Activated T-helper 1 cell treated with Interleukin-2 at 50 U/mL for 16 hours (primary cell): ENCODE measurements at regions not wholly inside any gene's neighbourhood (a gene's known extent, or its start where the extent isn't known, plus 50 kb on each side); places are given as distances from the start of the nearest gene placed in this dataset.
"Not testable (repeated sequence)": the region's sequence is repeated elsewhere in the genome, so short reads cannot be mapped to it uniquely, and the experiment has no call there.

Experiments used
- DNase-seq: peaks from one replicate; pipeline ENCODE4 v3.0.0-alpha.2; 2020; ENCODE audit warnings: low read depth

GRCh38 chr3:152100491-152101132 is 168.1 kb upstream of the MBNL1 start:
- no peak for DNase-seq

DNA sequence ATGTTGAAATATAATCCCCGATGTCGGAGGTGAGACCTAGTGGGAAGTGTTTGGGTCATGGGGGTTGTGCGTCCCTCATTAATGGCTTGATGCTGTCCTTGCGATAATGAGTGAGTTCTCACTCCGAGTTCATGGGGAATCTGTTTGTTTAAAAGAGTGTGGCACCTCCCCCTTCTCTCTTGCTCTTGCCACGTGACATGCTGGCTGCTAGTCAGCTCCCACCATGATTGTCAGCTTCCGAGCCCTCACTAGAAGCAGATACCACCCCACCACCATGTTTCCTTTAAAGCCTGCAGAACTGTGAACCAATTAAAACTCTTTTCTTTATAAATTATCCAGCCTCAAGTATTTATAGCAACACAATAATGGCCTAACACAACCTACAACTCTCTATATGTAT is 166.3 kb upstream of the MBNL1 start:
- DNase-seq: no peak

DNA sequence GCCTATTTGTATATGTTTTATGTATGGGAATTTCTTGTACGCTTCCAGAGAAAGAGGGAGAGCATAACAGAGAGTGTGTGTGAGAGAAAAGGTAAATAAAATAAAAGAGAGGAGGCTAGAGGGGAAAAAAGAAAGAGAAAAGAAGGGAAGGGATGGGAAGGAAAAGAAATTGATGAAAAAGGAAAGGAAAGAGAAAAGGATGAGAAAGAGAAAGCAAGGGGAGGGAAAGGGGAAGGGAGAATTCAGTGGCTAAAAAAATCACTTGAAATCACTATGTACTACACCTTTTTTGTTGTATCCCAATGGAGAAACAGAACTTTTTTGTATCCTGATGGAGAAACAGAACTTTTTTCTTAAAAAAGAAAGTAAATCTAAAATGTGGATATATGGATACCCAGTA is 165.5 kb upstream of the MBNL1 start:
- no peak for DNase-seq

DNA sequence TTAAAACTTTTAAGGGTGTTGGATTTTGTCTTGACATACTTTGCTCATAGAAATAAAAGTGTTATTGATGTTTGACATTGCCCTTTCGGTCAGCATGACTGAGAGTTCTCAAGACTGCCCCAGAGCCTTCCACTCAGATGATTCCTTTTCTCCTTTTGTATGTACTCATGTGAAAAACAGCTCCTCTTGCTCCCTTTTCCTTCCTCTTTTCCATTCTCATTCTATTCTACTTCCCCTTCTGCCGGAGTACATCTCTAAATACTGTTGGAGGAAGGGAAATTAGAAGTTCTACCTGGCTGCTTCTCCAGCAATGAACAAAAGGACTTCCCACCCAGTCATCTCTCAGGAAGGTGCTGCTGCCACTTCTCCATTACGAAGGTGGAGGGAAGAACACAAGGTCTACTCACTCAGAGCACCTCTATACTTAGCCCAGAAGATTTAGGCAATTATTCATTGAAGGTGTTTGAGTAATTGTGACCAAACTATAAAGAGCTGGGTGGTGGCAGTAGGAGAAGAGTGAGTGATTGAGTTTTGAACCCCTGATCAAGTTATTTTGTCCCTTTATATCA is 163.8 kb upstream of the MBNL1 start:
- DNase-seq: no peak

DNA sequence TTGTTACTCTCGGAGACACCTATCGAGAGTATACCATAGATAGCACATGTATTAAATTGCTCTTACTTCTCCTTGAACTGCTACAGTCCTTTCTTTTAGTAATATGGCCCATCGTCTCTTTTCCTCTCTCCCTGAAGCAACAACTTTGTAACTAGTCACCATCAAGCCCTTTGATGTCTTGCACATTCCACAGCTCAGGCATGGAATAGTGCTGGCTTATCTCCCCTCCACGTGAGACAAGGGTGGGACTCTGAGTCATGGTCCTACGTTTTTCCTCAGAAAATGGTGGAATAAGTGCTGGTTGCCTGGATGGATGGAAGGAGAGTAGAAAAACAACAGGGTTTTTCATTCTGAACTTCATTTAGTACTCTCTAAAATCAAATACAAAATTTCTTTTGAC is 163.3 kb upstream of the MBNL1 start:
- no peak for DNase-seq

- DNase-seq: no peak
These were observed 159.7 kb upstream of the MBNL1 start for GRCh38 chr3:152109038-152109437.

DNA sequence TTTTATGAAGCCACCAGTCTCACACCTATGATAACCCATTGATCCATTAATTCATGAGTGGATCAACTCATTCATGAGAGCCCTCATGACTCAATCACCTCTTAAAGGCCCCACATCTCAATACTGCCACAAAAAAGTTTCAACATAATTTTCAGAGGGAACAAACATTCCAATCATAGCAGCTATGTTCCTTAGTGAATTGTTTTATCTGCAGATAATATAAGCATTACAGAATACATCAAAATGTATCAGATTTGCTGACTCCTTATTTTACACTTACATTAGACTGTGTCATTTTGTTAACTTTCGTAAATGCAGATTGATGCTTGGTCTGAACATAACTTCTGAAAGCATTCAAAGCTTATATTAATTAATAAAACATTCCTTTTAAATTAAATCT is 155.3 kb upstream of the MBNL1 start:
- DNase-seq: no peak

GRCh38 chr3:152113992-152114651 is 154.6 kb upstream of the MBNL1 start:
- no peak for DNase-seq

GRCh38 chr3:152120601-152121269 is 148.0 kb upstream of the MBNL1 start:
- no peak for DNase-seq

DNA sequence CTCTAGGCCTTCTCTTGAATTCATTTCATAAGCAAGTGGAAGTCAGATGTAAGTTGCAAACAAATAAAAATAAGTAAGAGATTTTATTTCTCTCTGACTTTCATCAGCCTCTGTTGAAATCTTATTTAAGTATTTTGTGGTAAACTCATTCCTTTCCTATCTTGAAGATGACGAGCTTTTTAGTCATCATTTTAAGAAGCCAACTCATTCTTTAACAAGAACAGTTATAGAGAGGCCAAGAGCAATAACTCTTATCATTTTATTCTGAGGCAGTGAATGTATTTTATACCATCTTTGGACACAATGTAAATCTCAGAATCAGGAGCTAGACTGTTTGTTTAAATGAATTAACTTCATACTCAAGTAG is 147.5 kb upstream of the MBNL1 start:
- DNase-seq: no peak

GRCh38 chr3:152122851-152123250 is 145.9 kb upstream of the MBNL1 start:
- no peak for DNase-seq

DNA sequence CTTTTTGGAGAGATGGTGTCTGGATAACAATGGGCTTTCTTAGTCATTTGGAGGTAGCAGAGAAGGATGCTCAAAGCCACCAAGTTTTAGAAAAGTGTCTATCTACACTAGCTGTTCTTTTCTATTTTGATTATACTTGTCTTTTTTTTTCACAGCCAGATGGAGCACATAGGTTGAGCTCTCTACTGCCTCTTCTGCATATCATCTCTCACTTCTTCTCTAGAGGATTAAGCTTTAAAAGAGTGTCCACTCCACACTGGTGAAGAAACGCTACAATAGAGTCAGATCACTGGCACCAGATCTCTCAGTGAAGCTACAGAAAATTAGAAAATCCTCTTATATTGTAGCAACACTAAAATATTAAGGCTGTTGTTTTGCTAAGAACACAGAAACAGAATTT is 145.3 kb upstream of the MBNL1 start:
- DNase-seq: no peak

DNA sequence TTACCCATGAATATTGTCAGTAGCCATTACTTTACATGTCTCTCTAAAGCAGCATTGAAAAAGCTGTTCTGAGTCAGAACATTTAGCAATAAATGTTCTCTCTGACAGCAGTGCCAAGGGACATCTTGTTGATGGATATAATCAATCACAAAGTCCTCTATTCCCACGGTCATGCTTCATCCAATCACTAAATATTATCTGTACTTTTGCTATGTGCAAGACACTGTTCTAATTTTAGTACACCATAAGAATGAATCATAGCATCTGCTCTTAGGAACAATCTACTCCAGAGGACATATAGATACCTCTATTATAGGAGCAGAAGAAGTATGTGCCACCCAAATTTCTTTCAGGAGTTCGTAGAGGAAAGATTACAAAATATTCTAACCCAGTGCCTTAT is 142.5 kb upstream of the MBNL1 start:
- no peak for DNase-seq

- DNase-seq: no peak
These were observed 141.7 kb upstream of the MBNL1 start for GRCh38 chr3:152127058-152127457.

DNA sequence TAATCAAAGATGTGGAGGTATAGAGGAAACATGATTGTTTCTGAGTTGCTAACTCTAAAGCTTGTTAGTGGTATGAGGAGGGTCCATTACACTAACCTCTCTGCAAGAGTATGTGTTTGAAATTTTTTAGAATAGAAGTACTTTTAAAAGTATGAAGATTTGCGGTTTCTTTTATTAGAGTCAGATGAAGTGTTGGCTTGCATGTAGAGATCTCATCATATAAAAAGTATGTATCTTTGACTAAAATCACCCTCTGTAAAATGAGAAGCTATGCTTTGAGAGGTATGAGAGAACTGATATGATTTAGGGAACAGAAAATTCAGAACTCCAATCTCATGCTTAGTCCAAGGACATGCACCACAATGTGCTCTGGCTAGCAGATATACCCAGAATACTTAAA is 140.4 kb upstream of the MBNL1 start:
- DNase-seq: no peak

- DNase-seq: no peak
These were observed 129.1 kb upstream of the MBNL1 start for GRCh38 chr3:152139651-152140050.

DNA sequence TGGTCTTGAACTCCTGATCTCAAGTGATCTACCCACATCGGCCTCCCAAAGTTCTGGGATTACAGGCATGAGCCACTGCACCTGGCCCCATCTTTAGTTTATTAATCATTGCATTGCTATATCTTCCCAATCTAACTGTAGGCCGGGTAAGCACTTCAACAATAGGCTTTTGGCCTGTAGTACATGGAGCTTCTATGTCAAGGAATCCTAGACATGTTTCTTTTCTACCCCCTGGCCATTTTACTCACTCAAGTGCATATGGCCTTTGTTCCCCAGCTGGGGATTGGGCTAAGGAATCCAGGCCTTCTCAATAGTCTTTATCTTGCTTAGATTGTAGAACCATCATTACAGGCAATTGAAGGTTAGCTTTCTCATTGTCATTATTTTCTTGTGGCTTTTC is 122.3 kb upstream of the MBNL1 start:
- DNase-seq: no peak

GRCh38 chr3:152147748-152148147 is 121.0 kb upstream of the MBNL1 start:
- DNase-seq: no peak

DNA sequence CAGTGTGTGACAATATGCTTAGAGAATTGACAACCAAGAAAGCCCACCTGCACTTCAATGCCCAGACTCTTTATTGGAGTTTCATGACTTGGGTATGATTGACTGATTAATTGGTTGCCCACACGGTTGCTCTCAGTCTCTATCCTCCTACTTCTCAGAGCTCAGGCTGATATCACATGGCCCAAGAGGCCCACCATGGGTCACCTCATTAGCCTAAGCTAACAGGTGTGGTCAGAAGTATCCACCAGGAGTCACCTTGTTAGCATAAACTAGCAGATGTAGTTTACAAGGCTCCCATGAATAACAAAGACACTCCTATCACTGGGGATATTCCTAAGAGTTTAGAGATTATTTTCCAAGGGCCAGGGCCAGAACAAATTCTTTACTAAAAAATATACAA is 120.2 kb upstream of the MBNL1 start:
- DNase-seq: no peak

- DNase-seq: no peak
These were observed 118.9 kb upstream of the MBNL1 start for GRCh38 chr3:152149832-152150231.

GRCh38 chr3:152151216-152151876 is 117.4 kb upstream of the MBNL1 start:
- DNase-seq: no peak

GRCh38 chr3:152151877-152152765 is 116.6 kb upstream of the MBNL1 start:
- DNase-seq: not testable (repeated sequence)
